Renal cortical epithelial cell (primary cell): ENCODE measurements at regions not wholly inside any gene's neighbourhood (a gene's known extent, or its start where the extent isn't known, plus 50 kb on each side); places are given as distances from the start of the nearest gene placed in this dataset.

ENCODE experiments used
- DNase-seq: peaks from one replicate; pipeline ENCODE4 v3.0.0-alpha.2; 2011; ENCODE audit warnings: low read depth

DNA sequence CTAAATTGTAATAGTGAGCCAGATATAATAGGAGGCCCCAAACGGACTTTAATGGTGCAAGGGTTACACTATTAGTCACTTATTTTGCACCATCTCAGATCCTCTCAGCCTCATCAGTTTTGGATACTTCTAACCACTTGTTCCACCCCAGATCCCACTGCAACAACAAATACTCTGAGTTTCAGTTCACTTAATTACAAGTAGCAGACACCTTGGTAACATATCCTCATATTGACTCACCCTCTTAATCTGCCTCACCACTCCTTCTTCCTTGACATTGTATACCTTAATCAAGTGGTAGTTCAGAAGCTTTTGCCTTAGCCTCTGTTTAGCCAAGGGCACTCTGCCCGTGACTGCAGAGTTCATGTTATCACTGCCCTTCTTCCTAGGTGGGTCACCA lies 256.1 kb upstream of the UBASH3B start:
- no peak for DNase-seq

DNA sequence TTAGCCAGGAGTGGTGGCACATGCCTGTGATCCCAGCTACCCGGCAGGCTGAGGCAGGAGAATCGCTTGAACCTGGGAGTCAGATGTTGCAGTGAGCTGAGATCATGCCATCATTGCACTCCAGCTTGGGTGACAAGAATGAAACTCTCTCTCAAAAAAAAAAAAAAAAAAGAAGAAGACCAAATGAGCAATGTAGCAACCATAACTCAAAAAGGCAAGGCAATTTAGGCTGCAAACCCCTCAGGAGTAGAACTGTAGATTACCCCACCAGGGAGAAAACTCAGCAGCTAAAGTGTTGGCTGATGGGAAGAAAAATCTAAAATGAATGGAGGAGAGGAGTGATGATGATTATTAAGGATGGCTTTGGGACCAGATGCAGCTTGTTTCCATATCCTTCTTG lies 256.7 kb upstream of the UBASH3B start:
- DNase-seq, result no peak

DNA sequence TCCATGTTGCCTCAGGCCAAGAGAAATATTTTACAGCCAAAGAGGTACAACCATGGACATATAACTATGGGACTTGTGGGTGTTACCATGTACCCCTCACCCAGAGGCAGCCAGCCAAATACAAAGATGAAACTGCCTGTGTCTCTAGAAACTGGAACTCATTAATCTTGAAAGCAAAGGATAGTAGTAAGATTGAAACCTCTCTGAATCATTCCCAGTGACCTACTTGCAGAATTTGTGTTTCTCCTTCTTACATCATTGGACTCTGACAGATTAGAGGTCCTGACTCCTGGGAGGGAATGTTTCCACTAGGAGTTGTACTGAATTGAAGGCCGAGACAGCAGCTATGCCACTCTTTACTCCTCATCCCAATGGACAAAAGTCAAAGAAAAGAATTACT lies 257.4 kb upstream of the UBASH3B start:
- no peak for DNase-seq

DNA sequence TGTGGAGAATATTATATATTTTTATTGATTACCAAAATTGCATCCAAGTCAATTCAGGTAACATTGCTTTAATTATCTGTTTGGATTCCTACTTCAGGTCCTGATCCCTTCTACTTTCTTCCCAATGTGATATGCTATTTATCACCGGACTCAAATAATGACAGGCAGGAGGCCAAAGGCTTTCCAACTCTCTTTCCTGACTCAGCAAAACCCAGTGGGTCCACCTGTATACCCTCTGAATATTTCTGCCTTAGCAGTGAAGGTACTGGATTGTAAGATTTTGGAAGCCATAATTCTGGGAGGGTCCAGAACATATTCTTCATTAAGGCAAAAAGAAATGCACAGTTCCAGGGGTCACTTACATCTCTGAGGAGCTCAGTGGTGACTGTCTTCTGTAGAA lies 260.2 kb upstream of the UBASH3B start:
- DNase-seq, result no peak

DNA sequence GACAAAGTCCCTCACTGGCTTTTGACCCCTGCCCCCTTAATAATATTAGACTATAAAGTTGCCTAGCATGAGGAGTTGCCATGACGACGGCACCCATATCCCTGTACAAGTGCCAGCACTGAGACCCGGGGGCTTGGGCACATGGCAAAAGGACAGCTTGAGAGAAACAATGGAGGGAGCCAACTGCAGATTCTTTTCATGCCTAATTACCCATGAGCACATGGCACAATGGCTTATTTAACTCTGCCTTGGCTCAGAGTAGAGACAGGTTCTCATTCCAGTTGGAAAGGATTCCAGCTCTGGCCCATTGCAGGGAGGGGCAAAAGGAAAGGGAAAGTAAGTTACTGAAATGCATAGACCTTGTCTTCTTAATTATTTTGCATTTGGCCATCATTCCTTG lies 261.2 kb upstream of the UBASH3B start:
- no peak for DNase-seq

DNA sequence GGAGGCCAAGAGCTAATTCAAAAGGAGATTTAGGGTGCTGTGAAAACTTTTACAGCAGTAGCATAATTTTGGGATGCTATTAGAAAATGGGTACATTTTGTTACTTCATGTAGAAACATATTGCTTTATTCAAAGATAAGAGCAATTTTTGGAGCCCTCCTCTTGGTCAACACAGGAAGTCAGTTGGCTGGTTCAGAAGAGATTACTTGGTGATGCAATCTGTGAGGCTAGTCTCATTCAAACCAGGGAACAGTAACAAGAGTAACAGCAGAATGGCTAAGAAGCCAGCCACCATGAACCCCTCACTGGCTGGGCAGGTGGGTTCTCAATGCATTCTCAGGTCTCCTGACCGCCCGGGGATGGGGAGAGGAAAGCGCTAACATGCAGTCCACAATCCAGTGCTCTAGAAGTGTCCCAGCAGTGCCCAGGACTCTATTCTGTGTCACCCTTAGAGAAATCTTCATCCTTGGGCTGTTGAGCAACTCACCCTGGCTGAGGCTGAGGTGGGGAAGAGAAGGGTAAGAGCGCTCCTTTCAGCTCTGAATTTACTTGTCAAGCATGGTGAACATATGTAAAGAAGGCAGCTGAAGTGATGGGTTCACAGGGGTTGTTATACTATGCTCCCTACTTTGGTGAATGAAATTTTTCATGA lies 262.2 kb upstream of the UBASH3B start:
- DNase-seq, result no peak

DNA sequence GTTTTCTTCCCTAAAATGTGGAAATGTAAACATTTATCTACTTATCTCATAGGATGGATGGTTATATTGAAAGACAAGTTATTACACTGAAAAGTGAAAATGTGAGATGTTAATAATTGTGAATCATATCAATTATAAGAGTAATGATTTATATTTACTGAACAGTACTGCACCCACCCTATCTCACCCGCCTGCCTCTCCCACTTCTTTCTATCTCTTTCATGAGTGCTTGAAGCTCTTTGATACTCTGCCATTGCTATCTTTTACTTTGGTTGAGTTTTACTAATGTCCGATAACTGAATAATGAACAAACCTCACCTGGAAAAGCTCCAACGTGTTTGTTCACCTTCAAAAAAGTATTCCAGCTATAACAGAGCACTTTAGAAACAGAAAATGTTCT lies 263.0 kb upstream of the UBASH3B start:
- no peak for DNase-seq

DNA sequence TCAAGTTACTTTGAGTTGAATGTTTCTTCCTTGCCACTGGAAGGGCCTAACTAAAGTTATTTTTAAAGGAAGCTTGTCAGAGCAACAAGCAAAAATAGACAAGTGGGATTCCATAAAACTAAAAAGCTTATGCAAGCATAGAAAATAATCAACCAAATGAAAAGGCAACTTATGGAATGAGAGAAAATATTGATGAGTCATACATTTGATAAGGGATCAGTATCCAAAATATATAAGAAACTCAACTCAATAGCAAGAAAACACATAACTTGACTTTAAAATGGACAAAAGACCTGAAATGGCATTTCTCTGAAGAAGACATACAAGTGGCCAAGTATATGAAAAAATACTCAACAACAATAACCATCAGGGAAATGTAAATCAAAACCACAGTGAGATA lies 264.5 kb upstream of the UBASH3B start:
- no peak for DNase-seq

DNA sequence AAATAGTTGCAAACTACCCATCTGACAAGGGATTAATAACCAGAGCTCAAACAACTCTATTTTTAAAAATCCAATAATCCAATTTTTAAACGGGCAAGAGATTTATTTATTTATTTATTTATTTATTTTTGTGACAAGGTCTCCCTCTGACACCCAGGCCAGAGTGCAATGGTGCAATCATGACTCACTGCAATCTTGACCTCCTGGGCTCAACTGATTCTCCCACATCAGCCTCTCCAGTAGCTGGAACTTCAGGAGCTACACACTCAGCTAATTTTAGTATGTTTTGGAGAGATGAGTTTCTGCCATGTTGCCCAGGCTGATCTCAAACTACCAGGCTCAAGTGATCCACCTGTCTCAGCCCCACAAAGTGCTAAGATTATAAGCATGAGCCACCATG lies 267.2 kb upstream of the BLID start:
- no peak for DNase-seq

DNA sequence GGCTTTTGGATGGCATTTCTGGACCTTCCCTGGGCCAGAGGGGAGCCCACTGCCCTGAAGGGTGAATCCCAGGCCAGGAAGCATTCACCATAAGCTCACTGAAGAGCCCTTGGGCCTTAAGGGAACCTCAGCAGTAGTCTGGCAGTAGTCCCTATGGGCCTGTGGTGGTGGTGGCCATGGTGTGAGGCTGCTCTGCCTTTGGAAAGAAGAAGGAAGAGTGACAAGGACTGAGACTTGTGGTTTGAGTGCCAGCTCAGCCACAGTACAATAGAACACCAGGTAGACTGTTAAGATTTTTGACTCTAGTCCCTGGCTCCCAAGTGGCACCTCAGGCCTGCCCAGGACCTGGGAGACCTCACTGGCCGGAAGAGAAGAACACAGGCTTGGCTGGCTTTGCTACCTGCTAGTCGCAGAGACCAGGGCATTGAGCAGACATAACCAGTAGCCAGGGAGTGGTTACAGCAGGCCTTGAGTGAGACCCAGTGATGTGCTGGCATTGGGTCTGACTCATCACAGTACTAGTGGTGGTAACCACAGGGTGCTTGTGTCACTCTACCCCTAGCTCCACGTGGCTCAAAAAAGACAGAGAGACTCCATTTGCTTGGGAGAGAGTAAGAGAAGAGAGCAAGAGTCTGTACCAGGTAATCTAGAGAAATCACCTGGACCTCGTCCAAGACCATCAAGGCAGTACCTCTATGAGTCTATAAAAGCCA lies 259.8 kb upstream of the BLID start:
- DNase-seq, result peak; percentile 77

DNA sequence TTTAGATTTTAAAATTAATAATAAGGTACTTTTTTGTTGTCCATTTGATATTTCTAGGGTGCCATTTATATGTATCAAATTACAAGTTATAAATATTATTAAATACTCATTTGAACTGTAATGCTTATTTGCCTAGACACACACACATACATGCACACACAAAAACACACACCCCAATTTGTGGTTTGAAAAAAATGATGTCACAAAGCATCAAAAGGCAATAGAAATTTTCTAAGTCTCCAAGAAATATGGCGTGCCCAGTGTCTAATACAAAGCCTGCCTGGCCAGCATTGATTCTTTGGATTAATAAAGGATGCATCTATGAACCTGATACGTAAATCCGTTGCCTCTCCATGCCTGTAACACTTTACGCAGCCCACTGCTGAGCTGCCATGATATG lies 252.8 kb upstream of the BLID start:
- no peak for DNase-seq

DNA sequence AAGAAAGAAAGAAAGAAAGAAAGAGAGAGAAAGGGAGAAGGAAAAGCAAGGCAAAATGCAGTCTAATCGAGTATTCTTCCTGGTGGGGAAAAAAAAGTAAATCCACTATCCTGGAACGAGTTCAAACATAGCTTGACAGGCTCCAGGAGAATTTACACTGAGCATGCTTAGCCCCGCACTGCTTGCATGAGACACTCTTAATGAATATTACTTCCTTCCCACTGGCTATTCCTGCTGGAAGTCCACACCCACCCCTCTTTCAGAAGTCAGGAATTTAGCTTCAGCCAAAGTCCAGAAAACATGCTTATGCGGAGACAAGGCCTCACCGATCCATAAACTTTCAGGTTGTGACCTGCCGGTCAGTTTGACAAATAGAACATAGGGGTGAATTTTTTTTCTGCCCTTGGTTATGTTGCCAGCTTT lies 251.8 kb upstream of the BLID start:
- peak; percentile 88 for DNase-seq

DNA sequence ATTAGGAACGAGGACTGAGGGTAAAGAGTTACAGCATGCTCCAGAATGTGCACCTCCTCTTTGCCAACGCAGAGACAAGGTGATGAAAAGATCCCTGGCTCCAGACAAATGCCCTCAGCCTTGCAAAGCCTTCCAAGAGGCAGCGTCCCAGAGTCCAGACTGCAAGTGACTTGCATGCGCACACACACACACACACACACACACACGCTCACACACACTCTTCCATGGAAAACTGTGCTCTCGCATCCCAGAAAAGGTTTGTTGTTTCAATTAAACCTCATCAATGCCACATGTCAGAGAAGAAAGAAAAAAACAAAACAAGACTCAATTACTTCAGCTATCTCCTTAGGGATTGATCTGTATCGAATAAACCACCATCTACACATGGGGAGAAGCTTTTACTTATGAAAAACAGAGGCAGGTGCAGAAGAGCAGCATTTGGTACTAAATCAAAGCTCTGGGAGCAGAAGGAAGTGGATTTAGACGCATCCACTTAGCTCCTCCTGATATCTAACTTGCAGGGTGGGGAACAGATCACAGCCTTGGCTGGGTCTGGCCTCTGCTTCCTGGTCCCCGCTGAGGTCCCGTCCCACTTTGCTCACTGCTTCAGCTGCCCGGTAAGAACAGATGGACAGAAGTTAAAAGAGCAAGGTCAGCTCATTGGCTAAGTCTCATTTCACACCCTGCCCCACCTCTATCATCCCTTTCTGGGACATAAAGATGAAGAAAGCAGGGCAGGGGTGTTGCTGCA lies 249.8 kb upstream of the BLID start:
- no peak for DNase-seq

DNA sequence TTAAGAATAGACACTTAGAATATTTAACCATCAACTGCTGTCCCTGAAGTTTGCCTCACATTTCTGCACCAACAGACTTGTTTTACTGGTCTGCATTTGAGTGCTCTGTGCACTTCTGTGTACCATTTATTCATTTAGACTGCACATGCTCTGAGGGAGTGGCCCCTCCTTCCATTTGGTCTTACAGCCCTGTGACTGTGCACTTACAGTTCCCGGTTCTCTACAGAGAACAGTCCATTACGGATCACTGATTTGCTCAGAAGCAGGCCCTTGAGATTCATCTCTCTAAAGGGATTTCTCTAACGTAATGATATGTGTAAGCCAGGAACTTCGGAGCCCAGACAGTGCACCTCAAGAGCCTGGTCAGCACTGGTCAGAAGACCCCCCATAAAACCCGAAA lies 247.3 kb upstream of the BLID start:
- DNase-seq, result peak; percentile 74

DNA sequence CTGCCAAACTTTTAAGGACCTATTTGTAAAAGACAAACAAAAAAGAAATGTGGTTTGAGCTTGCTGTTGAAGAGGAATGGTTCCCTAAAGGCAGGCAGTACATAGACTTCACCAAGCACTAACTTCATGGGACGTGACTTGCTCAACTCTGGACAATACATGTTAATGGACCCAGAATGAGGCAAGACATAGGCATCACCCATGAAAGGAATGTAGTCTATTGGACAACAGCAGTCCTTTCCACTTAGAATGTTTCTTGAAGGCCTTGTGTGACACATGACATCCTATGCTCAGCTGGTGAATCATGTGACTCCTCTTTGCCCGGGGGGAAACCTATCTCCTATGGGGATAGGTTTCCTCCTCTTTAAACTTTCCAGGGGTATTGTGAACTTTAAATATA lies 246.4 kb upstream of the BLID start:
- peak; percentile 11 for DNase-seq

DNA sequence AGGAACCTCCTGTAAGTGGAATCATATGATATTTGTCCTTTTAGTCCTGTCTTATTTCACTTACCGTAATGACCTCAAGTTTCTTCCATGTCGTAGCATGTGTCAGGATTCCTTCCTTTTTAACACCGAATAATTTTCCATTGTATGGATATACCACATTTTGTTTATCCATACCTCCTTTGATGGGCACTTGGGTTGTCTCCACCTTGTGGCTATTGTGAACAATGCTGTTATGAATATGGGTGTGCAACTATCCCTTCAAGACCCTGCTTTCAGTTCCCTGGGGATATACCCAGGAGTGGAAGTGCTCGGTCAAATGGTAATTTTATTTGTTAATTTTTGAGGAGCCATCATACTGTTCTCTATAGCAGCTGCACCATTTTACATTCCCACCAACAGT lies 244.9 kb upstream of the BLID start:
- DNase-seq, result no peak

DNA sequence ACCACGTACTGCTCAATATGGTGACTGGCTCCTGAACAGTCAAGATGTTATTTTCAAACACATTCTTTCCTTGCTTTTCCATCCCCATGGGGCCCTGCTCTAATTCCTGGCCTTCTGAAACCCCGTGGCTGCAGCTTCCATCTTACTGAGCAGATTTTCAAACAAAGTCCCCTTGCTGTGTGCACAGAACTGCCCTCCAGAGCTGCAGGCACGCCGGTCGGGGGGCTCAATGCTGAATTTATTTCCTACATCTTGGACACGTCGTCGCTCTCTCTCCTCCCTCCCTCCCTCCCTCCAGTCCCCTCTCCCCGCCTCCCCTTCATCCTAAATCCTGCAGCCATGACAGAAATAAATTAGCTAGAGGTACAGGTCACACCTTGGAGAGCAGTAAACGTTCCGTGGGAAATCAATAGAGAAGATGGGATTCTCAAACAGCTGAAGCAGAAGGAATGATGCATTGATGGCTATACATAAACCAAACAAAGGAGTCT lies 243.1 kb upstream of the BLID start:
- no peak for DNase-seq

DNA sequence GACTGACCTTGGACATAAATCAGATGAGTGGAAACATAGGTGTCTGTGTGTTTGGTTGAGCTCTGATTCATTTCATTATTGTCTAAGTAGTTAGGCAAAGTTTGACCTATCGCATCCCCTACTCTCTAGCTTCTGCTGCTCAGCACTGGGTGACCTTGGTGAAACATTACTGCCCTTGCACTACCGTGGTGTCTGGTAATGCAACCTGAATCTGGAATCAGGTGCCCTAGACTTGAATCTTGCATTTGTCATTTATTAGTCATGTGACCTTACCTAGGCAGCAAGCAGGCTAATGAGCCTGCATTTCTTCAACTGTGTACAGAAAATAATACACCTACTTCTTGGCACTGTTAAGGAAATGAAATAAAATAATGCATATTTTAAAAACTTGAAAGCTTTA lies 242.3 kb upstream of the BLID start:
- DNase-seq, result peak; percentile 8

DNA sequence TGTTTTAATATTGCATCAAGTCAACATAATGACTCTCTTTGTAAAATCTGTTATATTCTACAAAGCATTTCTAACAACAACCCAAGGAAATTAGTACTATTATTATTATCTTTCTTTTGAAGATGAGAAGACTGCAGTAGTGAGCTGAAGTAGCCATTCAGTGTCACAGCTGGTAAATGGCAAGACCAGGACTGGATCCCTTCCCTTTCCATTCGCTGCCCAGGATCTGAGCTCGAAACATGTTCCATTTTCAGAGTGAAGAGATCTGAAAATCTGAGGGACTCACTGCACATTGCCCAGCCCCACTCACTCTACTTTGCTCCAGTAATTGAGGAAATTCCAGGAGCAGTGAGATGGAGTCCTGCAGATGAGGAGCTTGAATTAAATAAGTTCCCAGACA lies 240.0 kb upstream of the BLID start:
- DNase-seq, result no peak

DNA sequence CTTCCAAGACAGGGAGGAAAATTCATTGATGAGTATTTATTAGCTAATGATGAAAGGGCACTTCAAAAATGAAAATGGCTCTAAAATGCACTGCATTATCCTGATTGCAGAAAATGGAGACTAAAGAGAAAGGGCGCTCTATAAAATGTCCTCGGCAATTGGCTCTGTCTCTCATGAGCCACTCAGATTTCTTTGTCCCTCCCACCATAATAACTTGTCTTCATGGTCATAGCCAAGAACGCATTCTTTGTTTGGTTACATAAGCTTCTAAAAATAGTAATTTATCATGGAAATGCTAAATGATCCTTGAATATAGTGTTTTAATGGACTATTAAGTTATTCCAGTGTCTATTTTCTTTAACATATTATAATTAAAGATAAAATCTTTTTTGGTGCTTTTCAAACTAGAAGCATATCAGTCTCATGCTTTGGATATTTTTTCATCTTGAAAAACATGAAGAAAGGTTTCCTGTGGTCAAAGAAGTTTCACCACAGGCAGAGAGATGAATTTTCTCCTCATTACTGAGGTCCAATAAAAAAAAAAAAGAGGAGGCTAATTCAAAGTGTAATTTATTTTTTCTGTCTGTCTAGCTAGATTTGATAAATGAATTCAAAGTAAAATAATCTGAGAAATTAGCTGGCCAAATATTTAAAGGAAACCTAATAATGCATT lies 238.1 kb upstream of the BLID start:
- DNase-seq, result no peak

DNA sequence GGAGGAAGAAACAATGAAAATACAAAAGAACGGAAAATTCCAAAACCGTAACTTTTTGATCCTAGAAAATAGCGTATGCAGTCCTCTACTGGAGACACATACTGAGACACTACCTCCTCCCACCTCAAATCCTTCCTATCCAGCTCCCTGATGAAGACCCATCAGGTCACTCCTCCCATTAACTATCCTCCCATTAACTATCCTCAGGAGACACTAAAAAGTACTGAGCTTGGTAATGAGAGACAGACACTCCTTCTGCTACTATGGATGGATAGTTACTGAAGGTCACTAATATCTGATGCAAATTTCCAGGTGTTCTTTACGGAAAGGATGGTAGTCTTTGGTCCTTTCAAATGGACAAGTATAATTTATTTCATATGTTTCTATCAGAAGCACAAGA lies 237.5 kb upstream of the BLID start:
- DNase-seq, result no peak

DNA sequence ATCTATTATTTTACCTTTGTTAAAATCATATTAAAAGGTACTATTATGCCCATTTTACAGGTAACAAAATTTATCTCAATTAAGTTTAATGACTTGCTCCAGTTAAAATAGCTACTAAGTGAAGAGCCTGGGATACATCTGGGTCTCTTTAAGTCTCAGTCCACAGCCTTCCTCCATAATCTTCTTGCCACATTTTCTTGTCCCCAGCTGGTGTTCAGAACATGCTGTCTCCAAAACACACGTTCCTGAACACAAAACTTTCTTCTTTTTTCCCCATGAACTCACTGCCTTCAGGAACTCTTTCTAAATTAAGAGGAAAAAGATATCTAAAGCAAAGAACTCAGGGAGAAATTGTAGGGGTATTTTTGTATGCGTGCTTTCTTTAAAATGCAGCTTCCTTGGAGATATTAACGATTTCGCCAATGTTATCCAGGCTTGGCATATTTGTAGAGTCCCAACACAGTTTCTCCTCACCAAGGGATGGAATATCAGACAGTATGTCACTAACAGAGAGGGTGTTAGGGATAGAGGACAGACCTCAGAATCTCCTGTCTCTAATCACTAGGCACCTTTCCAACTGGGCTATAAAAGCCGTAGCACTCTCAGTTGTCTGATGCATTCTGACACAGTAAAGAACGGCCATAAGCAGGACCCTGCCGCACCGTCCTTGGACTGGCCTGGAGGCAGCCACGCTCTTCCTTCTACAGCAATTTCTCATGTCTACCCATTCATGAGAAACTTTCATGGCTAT lies 232.8 kb upstream of the BLID start:
- DNase-seq, result no peak
